H1 (cell line): ENCODE measurements at regions not wholly inside any gene's neighbourhood (a gene's known extent, or its start where the extent isn't known, plus 50 kb on each side); places are given as distances from the start of the nearest gene placed in this dataset.

Experiments
- CTCF ChIP-seq, 3 experiments: IDR thresholded peaks; 1 replicate in 2 of 3; 2 replicates in 1 of 3; pipeline versions ENCODE4 v1.5.1 to v1.6.1; 2011; ENCODE audit warnings: low read length in 3 of 3, mild to moderate bottlenecking in 3 of 3, inconsistent platforms in 2 of 3, low read depth in 1 of 3, moderate library complexity in 1 of 3; ENCODE audit not compliant: insufficient read depth in 1 of 3; ENCODE audit errors: control extremely low read depth in 1 of 3
- EZH2 ChIP-seq: fragments of 200-600 bp; sonication (generic); IDR thresholded peaks from 2 replicates; pipeline ENCODE4 v1.7.1; 2012; ENCODE audit warnings: low read depth, mild to moderate bottlenecking, moderate library complexity, low read length, inconsistent platforms; ENCODE audit not compliant: severe bottlenecking
- POLR2AphosphoS5 ChIP-seq: IDR thresholded peaks from 2 replicates; pipeline ENCODE4 v1.6.1; 2011; ENCODE audit warnings: low read depth, low read length
- RAD21 ChIP-seq, 2 experiments: IDR thresholded peaks in 1 of 2; conservative IDR thresholded peaks in 1 of 2; 2 replicates each; pipeline ENCODE4 v1.6.1; 2011; ENCODE audit warnings: low read depth in 2 of 2, low read length in 2 of 2, improper control_type of control experiment in 1 of 2, inconsistent platforms in 1 of 2, mild to moderate bottlenecking in 1 of 2, moderate library complexity in 1 of 2

- TF ChIP-seq RAD21 (IDR thresholded peaks at IDR 0.05 in 1 of 2, conservative IDR thresholded peaks at IDR 0.05 in 1 of 2; ENCODE audit: low read depth in 2 of 2, low read length in 2 of 2) (no peak), EZH2 (no peak), POLR2AphosphoS5 (no peak), CTCF (IDR thresholded peaks at IDR 0.05; ENCODE audit: control extremely low read depth in 1 of 3, insufficient read depth in 1 of 3, low read depth in 1 of 3, low read length in 3 of 3) (no peak)
Measured at GRCh38 chr21:28822486-28823335, 170.0 kb downstream of the LTN1 start.
